ENCODE measurements at regions not wholly inside any gene's neighbourhood (a gene's known extent, or its start where the extent isn't known, plus 50 kb on each side); places are given as distances from the start of the nearest gene placed in this dataset.

- TF ChIP-seq POLR2AphosphoS5 (IDR thresholded peaks at IDR 0.05) = no peak
- no peak for TF ChIP-seq CTCF (IDR thresholded peaks at IDR 0.05)
- no peak for TF ChIP-seq POLR2A (IDR thresholded peaks at IDR 0.05)
- TF ChIP-seq EP300 (IDR thresholded peaks at IDR 0.05) = no peak
Measured at GRCh38 chr3:157859541-157859940, 246.7 kb downstream of the SHOX2 start.

Measured in gastroesophageal sphincter (tissue), 3 donors.